ENCODE measurements at regions not wholly inside any gene's neighbourhood (a gene's known extent, or its start where the extent isn't known, plus 50 kb on each side); places are given as distances from the start of the nearest gene placed in this dataset.

DNA sequence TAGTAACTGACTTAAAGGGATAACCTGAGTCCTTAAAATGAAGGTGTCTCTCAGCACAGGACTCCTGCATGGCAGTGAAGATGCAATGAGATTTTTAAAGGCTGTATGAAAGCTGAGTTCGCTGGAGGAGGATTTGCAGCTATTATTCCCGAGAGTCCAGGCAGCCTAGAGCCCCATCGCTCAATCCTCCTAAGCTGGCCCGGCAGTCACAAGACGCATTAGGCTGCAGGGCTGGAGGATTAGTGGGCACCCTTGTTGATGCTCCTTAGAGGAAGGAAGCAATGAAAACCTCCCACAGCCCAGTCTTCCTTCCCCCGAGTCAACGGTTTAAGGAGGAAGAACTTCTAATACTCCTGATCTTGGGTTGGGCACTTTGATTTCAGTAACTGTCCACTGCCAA is 239.5 kb downstream of the EFNB2 start:
- Histone ChIP-seq H3K27me3 (ENCODE audit: control insufficient read depth, insufficient read depth, low read length) (no peaks in the 10 kb centered on the region; the same call in 1 of the 2 replicates), H3K9ac (ENCODE audit: low read depth, low read length) (no peak overlapping the region), H3K4me3 (ENCODE audit: insufficient read depth, low read depth, low read length) (no peak overlapping the region), H3K9me1 (ENCODE audit: insufficient read depth, low read length) (no peaks in the 10 kb centered on the region), H2BK15ac (ENCODE audit: low read depth, low read length) (no peak overlapping the region), H4K91ac (ENCODE audit: insufficient read depth, low read depth, low read length) (no peak overlapping the region), H3K36me3 (ENCODE audit: control insufficient read depth, insufficient read depth, low read length) (no peaks in the 10 kb centered on the region), H2BK20ac (ENCODE audit: low read depth, low read length) (no peak overlapping the region), H3K4ac (ENCODE audit: low read depth, low read length) (no peak overlapping the region), H4K20me1 (ENCODE audit: insufficient read depth, low read length) (no peaks in the 10 kb centered on the region), H2BK120ac (ENCODE audit: low read depth, low read length) (no peak overlapping the region), H2BK5ac (ENCODE audit: low read depth, low read length, poor library complexity, severe bottlenecking) (no peak overlapping the region), H3K18ac (ENCODE audit: low read depth, low read length) (no peak overlapping the region), H3K4me2 (ENCODE audit: low read depth, low read length) (no peak overlapping the region), H2AK9ac (replicated peaks; ENCODE audit: low read depth, low read length, poor library complexity) (no peak overlapping the region), H3K23ac (ENCODE audit: low read depth, low read length) (no peak overlapping the region), H2AFZ (replicated peaks; ENCODE audit: low read length, poor library complexity) (no peak overlapping the region), H3K9me3 (ENCODE audit: control insufficient read depth, insufficient read depth, low read length) (no peaks in the 10 kb centered on the region), H3K79me1 (ENCODE audit: low read depth in 1 of 2, low read length in 2 of 2) (no peaks in the 10 kb centered on the region), H3K4me1 (ENCODE audit: control insufficient read depth, insufficient read depth, low read length) (no peaks in the 10 kb centered on the region), H3K14ac (replicated peaks; ENCODE audit: low read depth, low read length) (no peak overlapping the region), H3K56ac (ENCODE audit: extremely low read depth, insufficient read depth, low read length) (no peak overlapping the region; the same call in 1 of the 2 replicates), H2AK5ac (ENCODE audit: low read depth, low read length) (no peak overlapping the region), H3K27ac (ENCODE audit: insufficient read depth, low read length) (no peak overlapping the region), H4K8ac (ENCODE audit: low read depth in 2 of 2, low read length in 2 of 2) (no peak overlapping the region), H4K5ac (ENCODE audit: low read depth, low read length) (no peak overlapping the region)
- BruUV-seq (replicated peaks), result no TSS peak
- ChIA-PET CTCF (no interaction called here), POLR2A (ENCODE audit: unreplicated experiment) (interaction anchor here (0.7 kb wide), 1 partner anchor 127 kb away, joined by 5 read pairs; no protein-coding TSS in a partner anchor)
- dilution Hi-C loops (cut with HindIII; ENCODE audit: low sequenced_read_pairs, unreplicated experiment) (no loop called here), intact Hi-C loops (cut with micrococcal nuclease) (no loop called here), in situ Hi-C loops (cut with MboI; ENCODE audit: low sequenced_read_pairs) (no loop called here)
- no peak for ATAC-seq (ENCODE audit: low read depth)
- no peak for DNase-seq
- WGBS, 2 experiments (ENCODE audit: extremely low coverage in 2 of 2, insufficient read length in 1 of 2), result no CpG with 5 or more reads among the region's 7 CpGs
- TF ChIP-seq CEBPB (IDR thresholded peaks at IDR 0.05; ENCODE audit: low read depth, low read length), result no peak
- no peak for TF ChIP-seq POLR2A (IDR thresholded peaks at IDR 0.05; ENCODE audit: low read depth, low read length)
- no peak for TF ChIP-seq RAD21 (IDR thresholded peaks at IDR 0.05; ENCODE audit: low read length)
- TF ChIP-seq CTCF (conservative IDR thresholded peaks at IDR 0.05; ENCODE audit: low read depth, low read length), result no peak
- TF ChIP-seq RCOR1 (IDR thresholded peaks at IDR 0.05; ENCODE audit: insufficient replicate concordance, low read length), result no peak
- TF ChIP-seq RFX5 (IDR thresholded peaks at IDR 0.05; ENCODE audit: low read depth, low read length), result no peak
- no peak for TF ChIP-seq FOS (IDR thresholded peaks at IDR 0.05; ENCODE audit: low read depth, low read length)
- TF ChIP-seq MAFK (IDR thresholded peaks at IDR 0.05; ENCODE audit: low read depth, low read length), result no peak
- TF ChIP-seq NFE2L2 (IDR thresholded peaks at IDR 0.05; ENCODE audit: low read depth, low read length), result no peak
- TF ChIP-seq BHLHE40 (IDR thresholded peaks at IDR 0.05; ENCODE audit: low read depth, low read length), result no peak
- no peak for TF ChIP-seq MXI1 (IDR thresholded peaks at IDR 0.05; ENCODE audit: borderline replicate concordance, low read depth, low read length)
- TF ChIP-seq SMC3 (IDR thresholded peaks at IDR 0.05; ENCODE audit: low read depth, low read length), result no peak
- no peak for TF ChIP-seq USF2 (IDR thresholded peaks at IDR 0.05; ENCODE audit: low read depth, low read length)
- no peak for TF ChIP-seq MAZ (IDR thresholded peaks at IDR 0.05; ENCODE audit: borderline replicate concordance, low read depth, low read length)
- no peak for TF ChIP-seq CHD1 (IDR thresholded peaks at IDR 0.05; ENCODE audit: low read depth, low read length)

Data from IMR-90 (cell line).